ENCODE measurements at regions not wholly inside any gene's neighbourhood (a gene's known extent, or its start where the extent isn't known, plus 50 kb on each side); places are given as distances from the start of the nearest gene placed in this dataset.

DNA sequence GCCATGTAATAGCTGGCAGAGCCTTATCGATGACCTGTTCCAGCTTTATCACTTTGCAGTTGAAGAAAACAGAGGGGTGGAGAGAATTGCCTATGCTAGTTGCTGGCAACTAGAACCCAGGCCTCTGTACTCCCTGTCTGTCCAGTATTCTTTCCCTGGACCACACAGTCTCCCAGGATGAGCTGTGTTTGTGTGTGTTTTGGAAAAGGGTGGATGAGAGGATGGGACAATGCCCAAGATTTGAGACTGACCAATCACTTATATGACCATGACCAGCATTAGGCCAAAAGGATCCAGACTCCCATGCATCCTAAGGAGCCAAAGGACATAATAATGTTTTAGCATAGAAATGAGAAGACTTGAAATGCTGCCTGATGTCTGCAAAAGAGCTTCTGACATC lies 102.6 kb downstream of the CD200R1L start:
- H3K27me3 ChIP-seq (ENCODE audit: control insufficient read depth in 2 of 2, insufficient read depth in 2 of 2, low read length in 2 of 2), result no peaks in the 10 kb centered on the region
- no peak overlapping the region for H2AFZ ChIP-seq (ENCODE audit: insufficient read depth, low read depth, low read length, poor library complexity, severe bottlenecking)
- no peak overlapping the region for H3K4me3 ChIP-seq (replicated peaks in 1 of 3; ENCODE audit: low read depth in 2 of 3, low read length in 3 of 3)
- H3K4me2 ChIP-seq (replicated peaks; ENCODE audit: extremely low read depth, low read length, poor library complexity, severe bottlenecking), result no peak overlapping the region
- Mint-ChIP-seq H3K4me1 (peaks cover 40% of the 10 kb centered on the region), H3K4me3 (no peak overlapping the region), H3K27ac (no peak overlapping the region), H3K27me3 (ENCODE audit: low read depth in 3 of 3) (peaks cover 0 to 4% (median 0%) of the 10 kb centered on the region in 3 donors), H3K9me3 (no peaks in the 10 kb centered on the region), H3K36me3 (no peaks in the 10 kb centered on the region)
- H4K20me1 ChIP-seq (ENCODE audit: insufficient read depth, low read length), result no peaks in the 10 kb centered on the region
- H3K36me3 ChIP-seq (replicated peaks in 1 of 2; ENCODE audit: control insufficient read depth in 1 of 2, insufficient read depth in 2 of 2, low read length in 2 of 2), result no peaks in the 10 kb centered on the region
- H3K9me3 ChIP-seq (replicated peaks in 1 of 2; ENCODE audit: control insufficient read depth in 1 of 2, insufficient read depth in 1 of 2, low read length in 2 of 2), result no peaks in the 10 kb centered on the region
- no peaks in the 10 kb centered on the region for H3K79me2 ChIP-seq (ENCODE audit: insufficient read depth, low read length)
- TF ChIP-seq, protein P1, sequence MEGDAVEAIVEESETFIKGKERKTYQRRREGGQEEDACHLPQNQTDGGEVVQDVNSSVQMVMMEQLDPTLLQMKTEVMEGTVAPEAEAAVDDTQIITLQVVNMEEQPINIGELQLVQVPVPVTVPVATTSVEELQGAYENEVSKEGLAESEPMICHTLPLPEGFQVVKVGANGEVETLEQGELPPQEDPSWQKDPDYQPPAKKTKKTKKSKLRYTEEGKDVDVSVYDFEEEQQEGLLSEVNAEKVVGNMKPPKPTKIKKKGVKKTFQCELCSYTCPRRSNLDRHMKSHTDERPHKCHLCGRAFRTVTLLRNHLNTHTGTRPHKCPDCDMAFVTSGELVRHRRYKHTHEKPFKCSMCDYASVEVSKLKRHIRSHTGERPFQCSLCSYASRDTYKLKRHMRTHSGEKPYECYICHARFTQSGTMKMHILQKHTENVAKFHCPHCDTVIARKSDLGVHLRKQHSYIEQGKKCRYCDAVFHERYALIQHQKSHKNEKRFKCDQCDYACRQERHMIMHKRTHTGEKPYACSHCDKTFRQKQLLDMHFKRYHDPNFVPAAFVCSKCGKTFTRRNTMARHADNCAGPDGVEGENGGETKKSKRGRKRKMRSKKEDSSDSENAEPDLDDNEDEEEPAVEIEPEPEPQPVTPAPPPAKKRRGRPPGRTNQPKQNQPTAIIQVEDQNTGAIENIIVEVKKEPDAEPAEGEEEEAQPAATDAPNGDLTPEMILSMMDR (IDR thresholded peaks at IDR 0.05), result no peak
- H3K27ac ChIP-seq (ENCODE audit: low read depth in 1 of 2, low read length in 2 of 2), result no peak overlapping the region
- DNase-seq, result no peak
- H3K4me1 ChIP-seq (ENCODE audit: control insufficient read depth in 1 of 2, insufficient read depth in 2 of 2, low read length in 2 of 2), result peaks cover 31 to 39% of the 10 kb centered on the region in 2 donors
- intact Hi-C loops (cut with micrococcal nuclease), result no loop called here
- H3K9ac ChIP-seq (ENCODE audit: insufficient read depth, low read length, poor library complexity, severe bottlenecking), result no peak overlapping the region
- 100% methylated on average over 1 of the region's 1 CpG for WGBS (ENCODE audit: insufficient coverage)

DNA sequence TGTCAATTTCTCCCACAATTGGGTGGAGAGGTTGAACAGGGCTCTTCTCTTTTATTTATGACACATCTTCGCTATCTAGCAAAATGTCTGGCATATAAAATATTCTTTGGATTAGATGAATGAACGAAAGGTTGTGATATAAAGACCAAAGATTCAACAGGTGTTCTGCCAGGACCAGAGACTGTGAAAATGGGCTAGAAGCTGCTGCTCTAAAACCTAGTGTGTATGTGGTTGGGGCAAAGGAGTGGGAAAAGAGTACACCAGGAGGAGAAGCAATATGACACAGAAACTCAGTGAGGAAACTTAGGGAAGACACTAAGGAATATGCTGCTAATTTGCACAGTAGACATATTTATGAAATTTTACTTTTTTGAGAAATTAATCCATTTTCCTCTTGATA lies 102.0 kb upstream of the CCDC80 start:
- no peak overlapping the region for H3K9ac ChIP-seq (ENCODE audit: insufficient read depth, low read length, poor library complexity, severe bottlenecking)
- peaks cover 27 to 39% of the 10 kb centered on the region in 2 donors for H3K4me1 ChIP-seq (ENCODE audit: control insufficient read depth in 1 of 2, insufficient read depth in 2 of 2, low read length in 2 of 2)
- H3K4me3 ChIP-seq (replicated peaks in 1 of 3; ENCODE audit: low read depth in 2 of 3, low read length in 3 of 3), result no peak overlapping the region
- no peak overlapping the region for H3K27ac ChIP-seq (ENCODE audit: low read depth in 1 of 2, low read length in 2 of 2)
- no peak overlapping the region for H3K4me2 ChIP-seq (replicated peaks; ENCODE audit: extremely low read depth, low read length, poor library complexity, severe bottlenecking)
- H4K20me1 ChIP-seq (ENCODE audit: insufficient read depth, low read length), result no peaks in the 10 kb centered on the region
- TF ChIP-seq, protein P1 (IDR thresholded peaks at IDR 0.05), result no peak
- no peaks in the 10 kb centered on the region for H3K36me3 ChIP-seq (replicated peaks in 1 of 2; ENCODE audit: control insufficient read depth in 1 of 2, insufficient read depth in 2 of 2, low read length in 2 of 2)
- Mint-ChIP-seq H3K4me1 (peaks cover 39% of the 10 kb centered on the region), H3K4me3 (no peak overlapping the region), H3K27ac (no peak overlapping the region), H3K9me3 (no peaks in the 10 kb centered on the region), H3K36me3 (no peaks in the 10 kb centered on the region), H3K27me3 (ENCODE audit: low read depth in 3 of 3) (peaks cover 0 to 4% (median 0%) of the 10 kb centered on the region in 3 donors)
- 100% methylated on average over 1 of the region's 2 CpGs for WGBS (ENCODE audit: insufficient coverage)
- intact Hi-C loops (cut with micrococcal nuclease), result no loop called here
- no peaks in the 10 kb centered on the region for H3K27me3 ChIP-seq (ENCODE audit: control insufficient read depth in 2 of 2, insufficient read depth in 2 of 2, low read length in 2 of 2)
- no peaks in the 10 kb centered on the region for H3K9me3 ChIP-seq (replicated peaks in 1 of 2; ENCODE audit: control insufficient read depth in 1 of 2, insufficient read depth in 1 of 2, low read length in 2 of 2)
- DNase-seq, result no peak
- H2AFZ ChIP-seq (ENCODE audit: insufficient read depth, low read depth, low read length, poor library complexity, severe bottlenecking), result no peak overlapping the region
- no peaks in the 10 kb centered on the region for H3K79me2 ChIP-seq (ENCODE audit: insufficient read depth, low read length)

All from CD14-positive monocyte (primary cell).